Thyroid gland (tissue), 4 donors: ENCODE measurements at regions not wholly inside any gene's neighbourhood (a gene's known extent, or its start where the extent isn't known, plus 50 kb on each side); places are given as distances from the start of the nearest gene placed in this dataset.

ENCODE experiments used
- DNase-seq, 2 donors: peaks; one replicate each; pipeline ENCODE4 v3.0.0-alpha.2; 2019
- H3K27ac ChIP-seq, 3 donors: fragments of 200-600 bp; sonication (generic); 1 replicate in 2 of 3; 2 replicates in 1 of 3; pipeline ENCODE4 v1.5.1; 2016 to 2019; ENCODE audit warnings: mild to moderate bottlenecking in 1 of 3, moderate library complexity in 1 of 3
- H3K27me3 ChIP-seq: fragments of 200-600 bp; sonication (generic); one replicate; pipeline ENCODE4 v1.5.1; 2019
- H3K36me3 ChIP-seq, 2 donors: fragments of 200-600 bp; sonication (generic); one replicate each; pipeline ENCODE4 v1.5.1; 2016 to 2019
- H3K4me1 ChIP-seq, 2 donors: fragments of 200-600 bp; sonication (generic); one replicate each; pipeline ENCODE4 v1.5.1; 2017 to 2019
- H3K4me3 ChIP-seq, 3 donors: fragments of 200-600 bp; sonication (generic); replicated peaks in 1 of 3; 1 replicate in 2 of 3; 2 replicates in 1 of 3; pipeline ENCODE4 v1.5.1; 2016; ENCODE audit warnings: mild to moderate bottlenecking in 1 of 3
- H3K9me3 ChIP-seq: fragments of 200-600 bp; sonication (generic); one replicate; pipeline ENCODE4 v1.5.1; 2017
- POLR2A ChIP-seq, 2 donors: fragments of 450-650 bp; IDR thresholded peaks; one replicate each; pipeline ENCODE4 v1.6.1; 2017; ENCODE audit warnings: antibody characterized with exemption in 2 of 2, mild to moderate bottlenecking in 2 of 2, moderate library complexity in 1 of 2
- WGBS, 2 donors: methylation state at CpG; one replicate each; pipeline ENCODE4 v1.1.5; 2017; 5-methylcytosine and 5-hydroxymethylcytosine counted together
- intact Hi-C: fragments of 100-400 bp; cut with DNase I; formaldehyde crosslinking; loops from one replicate; pipeline ENCODE4 v1.15.1; 2023
- TF ChIP-seq, protein P1 (sequence below), 6 experiments: fragments of 200-600 bp in 3 of 6; fragments of 450-650 bp in 3 of 6; sonication (generic) in 3 of 6; IDR thresholded peaks; one replicate each; pipeline ENCODE4 v1.5.1; 2016 to 2019; ENCODE audit warnings: antibody characterized with exemption in 6 of 6, mild to moderate bottlenecking in 2 of 6, inconsistent platforms in 1 of 6, moderate library complexity in 1 of 6

DNA sequence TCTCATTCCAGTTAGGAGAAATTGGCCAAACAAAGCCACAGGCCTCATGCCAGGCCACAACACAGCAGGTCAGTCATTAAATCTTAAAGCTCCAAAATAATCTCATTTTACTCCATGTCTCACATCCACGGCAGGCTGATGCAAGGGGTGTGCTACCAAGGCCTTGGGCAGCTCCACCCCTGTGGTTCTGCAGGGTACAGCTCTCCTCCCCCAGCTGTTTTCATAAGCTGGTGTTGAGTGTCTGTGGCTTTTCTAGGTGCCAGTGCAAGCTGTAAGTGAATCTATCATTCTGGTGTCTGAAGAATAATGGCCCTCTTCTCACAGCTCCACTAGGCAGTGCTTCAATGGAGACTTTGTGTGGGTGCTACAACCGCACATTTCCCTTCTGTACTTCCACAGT, 949.2 kb downstream of the TECRL start:
- H3K4me1 ChIP-seq, result no peaks in the 10 kb centered on the region
- no peak for DNase-seq
- no peaks in the 10 kb centered on the region for H3K36me3 ChIP-seq
- H3K4me3 ChIP-seq, result no peak overlapping the region
- no peaks in the 10 kb centered on the region for H3K27me3 ChIP-seq
- intact Hi-C loops, result no loop called here
- TF ChIP-seq, protein P1, sequence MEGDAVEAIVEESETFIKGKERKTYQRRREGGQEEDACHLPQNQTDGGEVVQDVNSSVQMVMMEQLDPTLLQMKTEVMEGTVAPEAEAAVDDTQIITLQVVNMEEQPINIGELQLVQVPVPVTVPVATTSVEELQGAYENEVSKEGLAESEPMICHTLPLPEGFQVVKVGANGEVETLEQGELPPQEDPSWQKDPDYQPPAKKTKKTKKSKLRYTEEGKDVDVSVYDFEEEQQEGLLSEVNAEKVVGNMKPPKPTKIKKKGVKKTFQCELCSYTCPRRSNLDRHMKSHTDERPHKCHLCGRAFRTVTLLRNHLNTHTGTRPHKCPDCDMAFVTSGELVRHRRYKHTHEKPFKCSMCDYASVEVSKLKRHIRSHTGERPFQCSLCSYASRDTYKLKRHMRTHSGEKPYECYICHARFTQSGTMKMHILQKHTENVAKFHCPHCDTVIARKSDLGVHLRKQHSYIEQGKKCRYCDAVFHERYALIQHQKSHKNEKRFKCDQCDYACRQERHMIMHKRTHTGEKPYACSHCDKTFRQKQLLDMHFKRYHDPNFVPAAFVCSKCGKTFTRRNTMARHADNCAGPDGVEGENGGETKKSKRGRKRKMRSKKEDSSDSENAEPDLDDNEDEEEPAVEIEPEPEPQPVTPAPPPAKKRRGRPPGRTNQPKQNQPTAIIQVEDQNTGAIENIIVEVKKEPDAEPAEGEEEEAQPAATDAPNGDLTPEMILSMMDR (IDR thresholded peaks at IDR 0.05), result no peak
- no peak for TF ChIP-seq POLR2A (IDR thresholded peaks at IDR 0.05)
- 79 to 88% methylated on average over 2 of the region's 2 CpGs for WGBS, 2 donors
- no peaks in the 10 kb centered on the region for H3K9me3 ChIP-seq
- no peak overlapping the region for H3K27ac ChIP-seq

DNA sequence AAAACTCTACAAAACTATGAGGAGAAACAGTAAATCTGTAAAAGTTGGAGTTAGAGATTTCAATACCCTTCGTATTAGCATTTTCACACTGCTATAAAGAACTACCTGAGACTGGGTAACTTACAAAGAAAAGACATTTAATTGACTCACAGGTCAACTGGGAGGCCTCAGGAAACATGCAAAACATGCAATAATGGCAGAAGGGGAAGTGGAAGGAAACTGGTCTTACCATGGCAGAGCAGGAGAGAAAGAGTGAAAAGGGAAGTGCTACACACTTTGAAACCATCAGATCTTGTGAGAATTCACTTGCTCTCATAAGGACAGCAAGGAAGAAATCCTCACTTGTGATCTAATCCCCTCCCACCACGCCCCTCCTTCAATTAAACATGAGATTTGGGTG, 949.9 kb downstream of the TECRL start:
- H3K27ac ChIP-seq, result no peak overlapping the region
- 54 to 77% methylated on average over 2 of the region's 2 CpGs for WGBS, 2 donors

DNA sequence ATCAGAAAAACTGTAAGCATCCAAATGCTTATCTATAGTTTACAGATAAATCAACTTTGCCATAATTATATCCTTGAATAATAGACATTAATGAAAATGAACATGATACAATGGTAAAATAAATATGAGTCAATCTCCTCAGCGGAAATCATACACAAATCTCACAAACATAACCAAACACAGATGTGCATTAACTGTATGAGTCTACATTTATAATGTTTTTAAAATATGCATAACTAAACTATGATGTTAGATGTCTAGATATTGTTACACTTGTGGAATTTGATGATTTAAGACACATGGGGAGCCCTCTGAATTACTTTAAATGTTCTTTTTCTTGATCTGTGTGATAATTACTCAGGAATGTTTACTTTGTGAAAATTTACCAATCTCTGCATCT, 951.2 kb downstream of the TECRL start:
- Histone ChIP-seq H3K9me3 (no peaks in the 10 kb centered on the region), H3K36me3 (no peaks in the 10 kb centered on the region), H3K4me3 (no peak overlapping the region), H3K27ac (no peak overlapping the region), H3K27me3 (no peaks in the 10 kb centered on the region), H3K4me1 (no peaks in the 10 kb centered on the region)
- TF ChIP-seq POLR2A (IDR thresholded peaks at IDR 0.05), result no peak
- TF ChIP-seq, protein P1 (IDR thresholded peaks at IDR 0.05), result no peak
- no peak for DNase-seq
- intact Hi-C loops, result no loop called here
- WGBS, 2 donors, result 80 to 84% methylated on average over 1 of the region's 1 CpG

More for the DNA sequence above, 949.9 kb downstream of the TECRL start:
- Histone ChIP-seq H3K9me3 (no peaks in the 10 kb centered on the region), H3K4me3 (no peak overlapping the region), H3K27me3 (no peaks in the 10 kb centered on the region), H3K36me3 (no peaks in the 10 kb centered on the region), H3K4me1 (no peaks in the 10 kb centered on the region)
- no peak for DNase-seq
- intact Hi-C loops, result no loop called here
- TF ChIP-seq, protein P1 (IDR thresholded peaks at IDR 0.05), result no peak
- no peak for TF ChIP-seq POLR2A (IDR thresholded peaks at IDR 0.05)

DNA sequence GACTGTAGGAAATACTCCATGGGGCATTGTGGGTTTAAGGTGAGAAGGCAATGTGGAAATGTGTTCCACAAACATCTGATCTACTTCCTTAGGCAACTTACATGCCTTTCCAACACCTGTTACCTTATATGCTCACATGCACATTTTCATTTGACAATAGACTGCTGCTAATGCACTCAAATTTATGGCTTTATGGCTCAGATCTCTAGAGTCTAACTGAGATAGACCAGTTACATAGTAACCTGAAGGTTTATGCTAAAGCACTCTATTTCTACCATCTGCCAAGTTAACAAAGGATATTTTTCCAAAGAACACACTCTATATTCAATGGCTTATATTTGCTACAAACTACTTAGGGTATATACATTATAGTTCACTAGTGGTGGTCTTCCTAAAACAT, 969.0 kb downstream of the TECRL start:
- no peak overlapping the region for H3K4me3 ChIP-seq
- no peaks in the 10 kb centered on the region for H3K9me3 ChIP-seq
- no peaks in the 10 kb centered on the region for H3K4me1 ChIP-seq
- no peaks in the 10 kb centered on the region for H3K27me3 ChIP-seq
- TF ChIP-seq, protein P1 (IDR thresholded peaks at IDR 0.05), result no peak
- no peak for TF ChIP-seq POLR2A (IDR thresholded peaks at IDR 0.05)
- no peak for DNase-seq
- intact Hi-C loops, result no loop called here
- H3K36me3 ChIP-seq, result no peaks in the 10 kb centered on the region
- H3K27ac ChIP-seq, result no peak overlapping the region

DNA sequence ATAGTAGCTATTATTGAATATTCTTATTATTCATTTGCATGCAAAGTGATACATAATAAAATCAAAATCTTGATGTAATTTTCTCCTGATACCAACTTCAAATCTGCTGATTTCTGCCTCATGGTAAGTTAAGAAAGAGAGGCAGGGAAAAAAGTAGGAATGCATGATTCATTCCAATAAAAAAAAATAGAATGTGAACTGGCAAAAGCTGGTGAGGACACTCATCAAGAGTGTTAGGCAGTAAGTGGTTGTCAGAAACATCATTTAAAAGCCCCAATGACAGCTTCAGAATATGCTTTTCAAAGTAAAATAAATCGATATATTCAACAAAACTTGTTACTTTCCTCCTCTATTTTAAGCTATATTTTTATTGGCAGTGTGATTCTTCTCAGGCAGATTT, 979.1 kb downstream of the TECRL start:
- no peak for DNase-seq
- intact Hi-C loops, result no loop called here

More for the DNA sequence above, 979.1 kb downstream of the TECRL start:
- Histone ChIP-seq H3K36me3 (no peaks in the 10 kb centered on the region), H3K4me3 (no peak overlapping the region), H3K4me1 (no peaks in the 10 kb centered on the region), H3K9me3 (no peaks in the 10 kb centered on the region), H3K27ac (no peak overlapping the region), H3K27me3 (no peaks in the 10 kb centered on the region)
- TF ChIP-seq, protein P1 (IDR thresholded peaks at IDR 0.05), result no peak
- no peak for TF ChIP-seq POLR2A (IDR thresholded peaks at IDR 0.05)
- 78% methylated on average over 1 of the region's 1 CpG for WGBS, 2 donors
